GM19468 (cell line): ENCODE measurements at regions not wholly inside any gene's neighbourhood (a gene's known extent, or its start where the extent isn't known, plus 50 kb on each side); places are given as distances from the start of the nearest gene placed in this dataset.

ENCODE experiments used
- ATAC-seq: cut with Tn5 transposase; IDR thresholded peaks from one replicate; pipeline ENCODE4 v1.9.1; 2021; ENCODE audit warnings: mild to moderate bottlenecking, moderate library complexity, moderate number of reproducible peaks; ENCODE audit not compliant: unreplicated experiment; ENCODE audit errors: extremely low read depth

DNA sequence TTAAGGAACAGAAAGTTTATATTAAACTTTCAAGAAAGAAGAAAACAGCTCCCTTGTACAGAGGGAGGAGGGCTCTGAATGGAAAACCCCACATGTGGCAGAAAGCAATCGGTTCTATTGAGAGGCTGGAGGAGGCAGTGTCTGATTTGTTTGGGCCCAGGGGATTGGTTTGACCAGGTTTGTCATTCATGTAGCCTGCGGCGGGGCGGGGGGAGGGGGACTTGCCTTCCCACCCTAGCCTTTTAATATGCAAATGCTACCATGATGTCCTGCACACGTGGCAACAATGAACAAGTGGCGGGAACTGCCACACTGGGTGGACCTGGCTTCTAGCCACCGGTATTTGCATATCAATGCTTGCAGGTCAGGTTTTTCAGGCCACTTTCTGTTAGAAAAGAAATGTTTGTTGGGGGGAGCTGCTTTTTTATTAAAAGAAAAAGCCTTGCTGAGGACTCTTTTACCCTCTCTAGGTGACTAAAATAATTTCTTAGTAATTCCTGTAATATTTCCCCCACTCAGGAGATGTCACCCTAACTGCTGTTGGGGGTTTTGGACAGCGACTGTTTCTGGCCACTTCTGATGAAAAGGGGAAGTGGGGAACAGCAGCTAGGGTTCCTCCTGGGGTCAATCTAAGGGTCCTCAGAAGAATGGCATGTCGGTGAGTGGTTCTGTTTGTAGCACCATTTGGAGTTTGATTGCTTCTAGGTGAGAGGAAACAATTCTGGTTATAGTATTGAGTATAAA lies 691.2 kb downstream of the TBL1XR1 start:
- no peak for ATAC-seq

DNA sequence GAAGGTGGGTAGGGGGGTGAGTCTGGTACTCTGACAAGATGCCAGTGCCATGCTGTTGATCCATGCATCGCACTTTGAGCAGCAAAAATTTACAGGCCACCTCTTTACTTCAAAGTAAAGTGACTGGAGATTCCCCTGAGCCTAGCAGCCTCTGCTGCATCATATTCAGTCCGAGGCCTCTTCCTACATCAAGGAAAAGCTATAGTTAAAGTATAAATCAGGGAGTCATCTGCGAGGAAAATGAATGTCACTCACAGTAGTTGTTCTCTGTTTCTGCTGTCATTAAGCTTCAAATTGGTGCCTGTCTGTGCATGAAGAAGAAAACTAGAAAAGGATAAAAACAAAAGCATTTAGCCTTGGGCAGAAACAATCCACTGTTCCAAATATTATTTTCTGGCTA lies 706.2 kb downstream of the TBL1XR1 start:
- ATAC-seq = no peak

DNA sequence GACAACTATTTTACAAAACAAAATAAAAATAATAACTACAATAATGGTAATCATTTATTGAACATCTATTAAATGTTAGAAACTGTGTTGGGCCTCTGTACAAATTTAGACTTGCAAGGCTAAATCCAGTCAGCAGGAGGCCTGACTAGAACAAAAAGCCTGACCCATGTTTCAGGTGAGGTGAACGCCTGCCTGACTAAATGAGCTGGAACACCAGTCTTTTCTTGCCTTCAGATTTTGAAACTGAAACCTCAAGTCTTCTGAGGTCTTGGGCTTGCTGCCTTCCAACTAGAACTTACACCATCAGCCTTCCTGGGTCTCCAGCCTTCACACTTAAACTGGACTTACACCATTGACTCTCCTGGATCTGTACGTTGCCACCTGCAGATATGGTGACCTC lies 706.9 kb downstream of the TBL1XR1 start:
- ATAC-seq = no peak

DNA sequence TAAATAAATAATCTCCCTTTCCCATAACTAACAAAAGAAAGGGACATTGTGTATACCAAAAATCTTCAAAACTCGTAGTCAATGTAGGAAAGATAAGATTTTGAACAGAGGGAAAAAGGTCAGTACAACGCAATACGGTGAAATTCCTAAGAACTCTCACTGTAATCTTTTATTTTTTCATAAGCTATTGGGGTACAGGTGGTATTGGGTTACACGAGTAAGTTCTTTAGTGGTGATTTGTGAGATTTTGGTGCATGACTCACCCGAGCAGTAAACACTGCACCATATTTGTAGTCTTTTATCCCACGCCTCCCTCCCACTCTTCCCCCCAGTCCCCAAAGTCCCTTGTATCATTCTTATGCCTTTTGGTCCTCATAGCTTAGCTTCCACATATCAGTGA lies 718.0 kb downstream of the TBL1XR1 start:
- ATAC-seq = no peak

DNA sequence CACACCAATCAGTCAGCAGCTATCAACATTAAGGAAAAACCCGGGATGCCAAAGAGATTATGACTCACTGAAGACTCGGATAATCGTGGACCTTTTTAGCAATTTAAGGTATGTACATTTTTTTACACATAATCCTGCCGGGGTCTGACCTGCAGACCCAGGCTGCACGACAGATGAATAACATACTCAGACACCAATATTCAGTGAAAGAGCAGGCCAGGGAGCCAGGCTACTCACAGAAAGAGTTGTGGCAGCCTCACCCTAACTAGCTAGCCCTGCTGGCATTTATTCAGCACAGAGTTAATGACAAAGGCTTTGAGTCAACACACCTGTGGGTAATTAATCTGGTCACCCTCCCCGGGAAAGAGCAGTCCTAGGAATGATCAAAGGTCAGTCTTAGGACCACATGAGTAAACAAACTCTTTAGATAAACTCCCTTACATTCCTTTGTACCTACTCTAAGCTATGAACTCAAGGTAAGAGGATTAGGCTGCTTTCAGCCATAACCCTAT lies 727.5 kb downstream of the TBL1XR1 start:
- no peak for ATAC-seq

DNA sequence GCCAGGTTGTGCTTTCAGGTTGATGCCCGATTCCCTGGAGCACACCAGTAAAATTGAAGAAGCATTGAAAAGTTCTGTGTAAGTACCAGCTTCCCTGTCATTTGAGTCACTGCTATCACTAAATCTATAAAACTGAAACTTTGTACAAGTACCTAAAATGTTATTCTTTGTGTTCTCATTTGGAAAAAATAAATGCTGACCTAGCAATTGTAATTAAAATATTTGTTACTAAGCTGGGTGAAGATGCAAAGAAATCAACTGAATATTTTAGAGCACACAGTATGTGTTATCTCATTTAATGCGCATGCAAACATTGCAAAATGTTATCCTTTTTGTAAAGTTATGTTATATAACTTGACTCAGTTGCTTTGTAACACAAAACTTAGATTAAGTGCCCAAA lies 733.7 kb downstream of the TBL1XR1 start:
- no peak for ATAC-seq

DNA sequence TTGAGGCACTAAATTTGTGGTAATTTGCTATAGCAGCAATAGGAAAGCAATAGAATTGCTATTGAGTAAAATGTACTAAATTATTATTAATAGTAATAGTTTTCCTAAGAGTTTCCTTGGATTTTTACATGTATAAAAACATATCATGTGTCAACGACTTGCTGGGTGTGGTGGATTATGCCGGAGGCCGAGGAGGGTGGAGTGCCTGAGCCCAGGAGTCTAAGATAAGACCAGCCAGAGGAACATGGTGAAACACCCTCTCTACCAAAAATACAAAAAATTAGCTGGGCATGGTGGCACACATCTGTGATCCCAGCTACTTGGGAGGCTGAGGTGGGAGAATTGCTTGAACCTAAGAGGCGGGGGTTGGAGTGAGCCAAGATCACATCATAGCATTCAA lies 749.9 kb downstream of the TBL1XR1 start:
- ATAC-seq = no peak

DNA sequence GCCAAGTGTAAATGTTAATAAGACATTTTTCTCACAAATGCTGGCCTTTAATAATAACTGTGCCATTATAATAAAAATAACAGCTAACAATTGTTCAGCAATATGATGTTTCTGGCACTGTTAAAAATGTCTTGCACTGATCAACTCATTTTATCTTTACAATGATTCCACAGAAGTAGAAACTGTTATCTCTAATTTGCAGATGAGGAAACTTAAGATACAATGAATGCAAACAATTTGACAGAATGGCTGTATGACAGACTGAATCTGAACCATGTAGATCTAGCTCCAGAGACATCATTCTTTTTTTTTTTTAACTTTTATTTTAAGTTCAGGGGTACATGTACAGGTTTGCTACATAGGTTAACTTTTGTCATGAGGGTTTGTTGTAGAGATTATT lies 755.0 kb downstream of the TBL1XR1 start:
- no peak for ATAC-seq

DNA sequence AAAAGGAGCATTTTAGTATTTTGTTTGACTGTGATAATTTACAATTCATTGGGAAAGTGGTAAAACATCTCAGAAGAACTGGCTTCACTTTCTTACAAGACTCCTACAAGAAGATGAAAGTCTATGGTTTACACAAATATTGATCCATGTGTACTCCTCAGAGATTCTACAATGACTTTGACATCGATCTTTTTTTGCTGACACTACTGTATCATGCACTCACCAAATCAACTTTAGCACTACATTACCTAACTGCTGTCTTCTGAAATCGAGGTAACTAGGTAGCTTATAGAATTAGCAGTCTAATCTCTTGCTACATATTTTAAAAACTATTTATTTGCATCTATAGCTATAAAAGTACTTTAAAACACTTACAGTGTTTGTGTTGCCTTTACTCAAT lies 757.6 kb downstream of the TBL1XR1 start:
- no peak for ATAC-seq

DNA sequence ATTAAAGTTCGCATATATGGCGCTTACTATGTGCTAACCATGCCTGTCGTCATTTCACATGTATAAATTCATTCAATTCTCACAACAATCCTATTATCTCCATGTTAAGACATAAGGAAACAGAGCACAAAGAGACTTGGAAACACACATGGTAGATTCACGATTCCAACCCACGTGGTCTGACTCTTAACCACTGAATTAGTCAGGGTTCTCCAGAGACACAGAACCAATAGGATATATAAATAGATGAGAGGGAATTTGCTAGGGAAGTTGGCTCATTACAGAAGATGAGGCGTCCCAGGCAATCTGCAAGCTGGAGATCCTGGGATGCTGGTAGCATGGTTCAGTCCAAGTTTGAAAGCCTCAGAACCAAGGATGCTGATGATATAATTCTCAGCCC lies 765.3 kb downstream of the TBL1XR1 start:
- ATAC-seq = no peak

DNA sequence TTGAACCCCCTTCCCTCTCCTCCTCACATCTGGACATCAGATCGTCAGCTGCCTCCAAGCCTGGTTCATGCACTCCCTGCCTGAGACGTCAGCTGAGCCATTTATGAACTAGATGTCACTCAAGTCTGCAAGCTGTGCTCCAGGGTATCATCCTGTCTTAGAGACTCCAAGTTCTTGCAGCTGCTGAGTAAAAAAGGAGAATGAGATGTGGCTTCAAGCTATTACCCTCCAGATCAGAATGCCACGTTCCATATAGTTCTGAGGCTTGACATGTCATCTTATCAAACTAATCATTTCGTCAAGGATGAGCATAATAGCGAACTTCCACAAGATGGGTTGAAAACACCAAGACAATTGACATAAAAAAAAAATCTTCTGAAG lies 766.3 kb downstream of the TBL1XR1 start:
- ATAC-seq = no peak

DNA sequence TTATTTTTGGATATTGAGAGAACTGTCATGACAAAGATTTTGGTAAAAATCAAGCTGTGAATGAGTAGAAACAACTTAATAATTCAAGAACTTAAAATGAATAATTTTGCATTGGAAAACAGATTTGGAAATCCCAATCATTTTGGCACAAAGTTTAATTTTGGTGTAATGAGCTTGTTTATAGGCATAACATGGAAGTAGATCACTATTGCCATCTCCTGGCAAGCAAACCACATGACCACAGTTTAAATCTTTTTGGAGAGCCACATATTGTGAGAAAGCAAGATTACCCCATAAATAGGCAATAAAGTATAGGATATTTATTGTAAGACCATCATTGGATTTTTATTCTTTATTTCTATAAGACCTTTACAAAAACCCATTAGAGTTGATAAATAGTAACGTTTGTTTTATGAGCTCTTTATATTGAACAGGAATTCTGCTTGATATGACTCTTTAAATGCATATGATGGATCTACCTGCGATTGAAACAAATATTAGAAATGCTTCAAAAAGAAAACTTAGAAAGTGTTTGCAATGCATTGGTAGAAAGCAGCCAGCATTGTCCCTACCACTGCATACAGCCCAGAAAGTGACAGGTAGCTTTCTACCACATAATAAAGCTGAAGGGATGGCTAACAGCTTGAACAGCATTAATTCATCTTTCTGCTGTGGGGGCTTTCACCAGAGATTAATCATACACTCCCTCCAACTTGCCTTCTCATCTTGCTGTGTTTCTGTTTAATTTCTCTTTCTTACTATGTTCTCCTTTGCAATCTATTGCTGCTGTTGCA lies 766.8 kb downstream of the TBL1XR1 start:
- ATAC-seq = no peak

DNA sequence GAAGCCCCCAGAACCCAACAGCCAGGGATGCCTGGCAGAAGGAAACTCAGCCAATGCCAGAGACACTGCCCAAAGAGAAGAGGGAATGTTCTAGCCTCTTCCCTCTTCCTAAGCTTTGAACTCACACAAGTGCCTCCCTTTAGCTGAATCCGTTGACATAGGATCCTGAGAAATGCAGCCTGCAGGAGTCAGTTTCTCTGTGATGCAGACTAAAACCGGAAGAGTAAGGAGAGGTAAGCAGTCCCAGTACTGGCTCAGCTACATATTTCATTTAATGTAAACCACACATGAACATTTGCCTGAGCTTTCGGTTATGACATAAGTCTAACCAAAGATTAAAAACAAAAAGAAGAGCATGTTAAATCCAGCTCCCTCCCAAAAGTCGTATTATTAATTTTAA lies 768.7 kb downstream of the TBL1XR1 start:
- no peak for ATAC-seq

DNA sequence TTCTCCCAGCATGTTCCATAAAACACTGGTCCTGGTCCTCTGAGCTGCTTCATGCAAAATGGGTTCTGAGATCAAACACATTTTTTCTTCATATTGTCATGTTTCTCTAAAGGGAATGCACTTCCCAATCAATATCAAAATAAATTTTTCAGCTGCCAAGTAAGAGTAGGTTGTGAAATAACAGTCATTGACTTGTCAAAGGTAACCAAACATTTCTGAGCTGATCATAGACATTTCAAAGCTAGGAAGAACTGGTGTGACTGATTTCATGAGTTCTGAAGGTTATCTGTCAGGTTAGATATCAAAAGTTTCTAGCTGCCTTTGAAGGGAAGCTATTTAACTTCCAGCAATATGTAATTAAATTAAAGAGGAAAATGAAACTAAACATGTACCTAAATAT lies 770.9 kb downstream of the TBL1XR1 start:
- no peak for ATAC-seq

DNA sequence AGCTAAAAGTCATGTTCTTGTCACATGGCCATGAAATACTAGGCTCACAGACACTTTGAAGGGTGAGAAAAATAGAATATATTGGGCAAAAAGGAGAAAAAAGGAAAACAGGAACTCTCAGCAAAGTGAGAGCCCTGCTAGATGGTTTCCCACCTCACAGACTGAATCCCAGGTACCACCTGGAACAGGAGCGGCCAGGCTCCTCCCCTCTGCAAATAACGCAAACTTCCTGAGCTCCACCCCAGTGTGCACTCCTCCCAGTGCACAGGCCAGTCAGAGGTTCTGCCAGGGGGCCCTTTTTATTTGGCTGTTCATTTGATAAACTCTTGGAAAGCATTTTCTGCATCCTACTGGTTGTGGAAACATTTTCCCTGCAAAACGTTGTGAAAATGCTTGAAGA lies 780.4 kb downstream of the TBL1XR1 start:
- ATAC-seq = no peak

DNA sequence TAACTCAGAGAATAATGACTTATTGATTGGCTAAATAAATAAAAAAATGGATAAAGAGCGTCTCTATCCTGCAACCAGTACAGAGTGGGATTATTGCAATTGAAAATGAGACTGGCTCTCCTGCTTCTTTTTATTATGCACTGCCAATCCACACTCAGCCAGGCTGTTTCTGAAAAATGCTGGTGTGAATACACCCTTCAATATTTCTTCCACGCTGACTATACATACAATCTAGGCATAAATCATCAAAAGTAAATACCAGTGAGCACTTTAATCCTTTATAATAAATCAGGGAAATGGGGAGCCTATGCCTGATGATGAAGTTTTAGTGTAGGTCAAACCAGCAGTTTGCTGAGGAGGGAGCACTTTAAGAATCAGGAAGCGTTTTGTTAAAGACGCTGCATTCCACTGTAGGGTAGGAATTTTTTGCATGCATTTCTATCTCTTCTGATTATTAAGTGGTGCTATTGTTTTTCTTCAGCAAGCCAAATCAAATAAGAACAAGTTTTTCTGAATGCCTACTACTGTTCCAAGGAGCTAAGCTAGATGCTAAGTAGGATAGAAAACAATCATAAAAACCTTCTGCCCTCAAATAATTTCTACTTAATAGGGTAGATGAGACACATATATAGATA lies 781.5 kb downstream of the TBL1XR1 start:
- no peak for ATAC-seq

DNA sequence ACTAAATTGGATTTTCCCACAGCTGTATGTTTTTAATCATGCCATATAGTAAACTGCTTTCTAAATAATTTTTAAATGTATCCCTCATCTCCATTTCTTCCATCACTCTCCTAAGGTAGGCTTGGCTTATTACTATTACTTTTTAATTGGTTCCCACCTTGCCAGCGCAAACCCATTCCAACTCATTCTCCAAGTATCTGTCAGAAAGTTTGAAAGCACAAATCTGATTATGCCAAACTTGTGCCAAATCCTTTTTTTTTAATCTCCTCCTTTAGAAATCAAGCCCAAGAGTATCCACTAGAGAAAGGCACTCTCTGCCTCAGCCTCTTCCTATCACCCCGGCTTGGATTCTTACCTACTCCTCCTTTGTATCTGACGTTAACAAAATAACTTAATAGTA lies 784.5 kb downstream of the TBL1XR1 start:
- ATAC-seq = no peak

DNA sequence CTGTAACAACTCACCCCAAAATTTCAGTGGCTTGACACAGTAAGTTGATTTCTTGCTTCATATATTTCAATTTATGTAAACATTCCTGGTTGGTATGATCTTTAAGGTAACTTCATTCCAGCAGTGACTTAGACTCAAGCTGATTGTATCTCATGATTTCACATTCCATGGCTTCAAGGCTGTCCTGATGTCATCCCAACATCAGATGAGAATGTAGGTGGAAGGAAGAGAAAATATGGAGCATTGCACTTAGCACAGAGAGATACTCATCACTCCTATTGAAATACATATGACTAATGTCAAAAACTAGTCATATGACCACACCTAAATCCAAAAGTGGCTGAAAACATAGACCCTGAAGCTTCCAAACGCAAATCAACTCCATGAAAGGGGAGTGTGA lies 793.8 kb downstream of the TBL1XR1 start:
- no peak for ATAC-seq

DNA sequence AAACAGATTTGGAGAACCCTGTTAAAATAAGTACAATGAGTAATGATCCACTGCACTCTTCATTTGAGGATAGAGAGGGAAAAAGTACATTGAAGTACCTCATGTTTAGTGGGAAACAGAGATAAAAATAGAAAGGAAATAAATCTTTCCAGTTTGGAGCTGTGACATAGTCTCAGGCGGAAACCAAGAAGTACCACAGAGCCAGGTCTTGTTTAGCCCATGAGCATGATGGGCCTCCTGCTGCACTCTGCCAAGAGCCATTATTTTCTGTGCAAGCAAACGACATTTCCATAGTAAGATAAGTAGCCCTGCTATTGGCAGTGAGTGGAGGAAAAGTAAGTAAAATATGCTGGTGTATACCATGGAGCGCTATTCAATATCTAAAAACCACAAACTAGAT lies 796.1 kb downstream of the TBL1XR1 start:
- no peak for ATAC-seq

DNA sequence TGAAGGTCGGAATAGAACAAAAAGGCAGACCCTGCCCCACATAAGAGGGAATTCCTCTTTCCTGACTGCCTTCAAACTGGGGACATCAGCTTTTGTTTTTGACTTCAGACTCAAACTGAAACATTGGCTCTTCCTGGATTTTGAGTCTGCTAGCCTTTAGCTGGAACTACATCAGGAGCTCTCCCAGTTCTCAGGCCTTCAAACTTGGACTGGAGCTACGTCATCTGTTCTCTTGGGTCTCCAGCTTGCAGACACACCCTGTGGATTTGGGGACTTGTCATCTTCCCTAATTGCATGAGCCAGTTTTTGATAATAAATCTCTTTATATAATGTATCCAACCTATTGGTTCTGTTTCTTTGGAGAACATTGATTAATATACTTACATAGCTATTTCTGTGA lies 798.1 kb downstream of the TBL1XR1 start:
- no peak for ATAC-seq

DNA sequence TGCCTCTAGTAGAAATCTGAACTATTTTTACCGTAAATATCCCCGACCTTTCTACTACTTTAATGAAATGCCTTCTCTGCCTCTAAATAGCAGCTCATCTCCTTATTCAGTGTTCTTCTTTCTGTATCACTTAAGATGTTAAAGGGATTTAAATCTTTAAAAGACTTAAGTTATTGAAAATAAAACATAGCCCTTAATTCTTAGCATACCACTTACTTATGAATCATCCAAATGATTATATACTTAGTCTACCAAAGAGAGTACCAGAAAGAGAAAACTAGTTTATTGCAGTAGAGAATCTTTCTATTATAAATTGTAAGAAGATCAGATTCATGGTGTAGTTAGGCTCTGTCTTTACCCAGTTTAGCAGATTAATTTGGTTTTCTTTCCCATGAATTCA lies 802.0 kb downstream of the TBL1XR1 start:
- ATAC-seq = no peak
